ENCODE measurements at regions not wholly inside any gene's neighbourhood (a gene's known extent, or its start where the extent isn't known, plus 50 kb on each side); places are given as distances from the start of the nearest gene placed in this dataset.

- no peak for DNase-seq
Measured at GRCh38 chr7:46559194-46559832, 638.2 kb upstream of the IGFBP3 start.

- no peak for DNase-seq
Measured at GRCh38 chr7:46558482-46559193, 637.6 kb upstream of the IGFBP3 start.

DNA sequence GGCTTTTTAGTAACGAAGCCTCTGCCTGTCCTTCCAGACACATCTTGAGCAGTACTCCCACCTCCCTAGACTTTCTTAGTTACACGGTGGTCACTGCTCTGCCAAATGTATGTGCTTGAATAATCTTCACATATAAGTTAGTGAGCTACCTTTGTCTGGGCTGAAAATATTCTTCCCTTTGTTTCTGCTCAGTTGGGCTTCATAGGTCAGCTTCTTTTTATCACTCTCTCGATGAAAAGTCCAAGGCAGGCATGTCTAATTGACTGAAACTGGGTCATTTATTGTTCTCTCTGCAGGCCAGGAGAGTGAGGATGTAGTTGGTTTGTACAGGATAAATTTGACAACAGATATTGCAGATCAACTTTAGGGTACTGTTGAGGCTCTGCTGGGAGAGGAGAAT lies 636.7 kb upstream of the IGFBP3 start:
- no peak for DNase-seq

DNA sequence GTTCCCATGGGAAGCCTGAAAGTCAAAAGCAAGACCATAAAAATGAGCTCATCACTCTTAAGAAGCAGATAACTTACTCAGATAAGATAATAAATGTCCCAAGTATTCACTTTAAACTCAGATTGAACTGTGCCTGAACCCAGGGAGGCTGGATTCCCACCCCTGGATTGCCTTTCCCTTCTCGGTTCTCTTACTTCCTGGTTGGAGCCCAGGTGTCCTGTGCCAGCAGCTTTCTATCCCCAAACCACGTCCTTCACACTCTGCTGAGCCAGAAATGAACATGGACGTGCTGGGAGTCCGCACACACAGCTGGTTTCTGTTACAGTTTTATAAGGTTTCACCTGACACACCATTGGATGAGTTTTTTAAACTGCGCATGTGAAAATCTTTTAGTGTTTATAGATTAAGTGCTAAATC lies 636.2 kb upstream of the IGFBP3 start:
- DNase-seq: no peak

GRCh38 chr7:46554688-46555422 lies 633.8 kb upstream of the IGFBP3 start:
- DNase-seq: no peak

GRCh38 chr7:46551603-46552002 lies 630.5 kb upstream of the IGFBP3 start:
- no peak for DNase-seq

- no peak for DNase-seq
Measured at GRCh38 chr7:46550864-46551263, 629.8 kb upstream of the IGFBP3 start.

DNA sequence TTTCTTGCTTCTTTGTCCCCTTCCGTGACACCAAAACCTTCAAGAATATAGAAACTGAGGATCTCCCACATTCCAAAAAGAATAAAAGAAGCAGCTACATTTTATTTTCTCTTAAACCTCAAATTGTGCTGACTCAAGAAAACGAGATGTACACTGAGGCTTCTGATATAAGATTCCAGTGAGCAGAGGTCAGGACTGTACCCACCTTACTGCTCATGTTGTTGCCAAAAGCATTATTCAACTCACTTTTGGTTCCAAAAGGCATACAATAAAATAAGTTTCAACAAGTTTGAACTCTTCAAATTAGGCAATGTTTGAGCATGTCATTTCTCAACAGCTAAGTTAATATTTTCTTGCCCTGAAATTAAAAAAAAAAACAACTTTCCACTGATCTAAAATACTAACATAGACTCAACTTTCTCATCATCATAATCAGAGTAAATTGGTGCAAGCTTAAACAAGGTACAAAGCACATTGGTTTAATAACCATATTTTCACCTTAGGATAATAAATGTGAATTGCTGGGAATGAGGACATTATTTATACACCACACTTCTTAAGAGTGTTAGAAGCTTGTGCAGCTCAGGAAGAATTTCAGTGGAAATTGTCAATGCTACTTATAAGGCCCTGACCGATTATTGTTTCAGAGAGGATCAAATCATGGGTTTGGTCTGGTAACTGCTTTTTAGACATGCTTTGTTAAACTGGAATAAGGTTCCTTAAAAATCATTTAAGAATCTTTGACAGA lies 629.0 kb upstream of the IGFBP3 start:
- DNase-seq: no peak

DNA sequence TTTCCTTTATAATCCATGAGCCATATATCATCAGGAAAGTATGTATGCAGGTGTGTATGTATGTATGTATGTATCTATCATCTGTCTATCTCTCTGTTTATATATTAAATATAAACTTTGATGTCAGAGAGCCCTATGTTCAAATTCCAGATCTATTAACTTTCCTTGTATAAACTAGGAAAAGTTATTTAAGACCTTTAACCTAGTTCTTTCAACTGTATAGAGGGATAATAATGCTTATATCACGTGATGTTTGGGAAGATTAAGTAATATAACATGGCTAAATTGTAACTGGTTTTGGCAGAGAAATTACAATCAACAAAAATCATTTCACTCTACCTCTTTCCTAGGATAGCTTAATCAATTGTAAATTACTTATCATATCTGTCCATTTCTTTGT lies 628.3 kb upstream of the IGFBP3 start:
- no peak for DNase-seq

DNA sequence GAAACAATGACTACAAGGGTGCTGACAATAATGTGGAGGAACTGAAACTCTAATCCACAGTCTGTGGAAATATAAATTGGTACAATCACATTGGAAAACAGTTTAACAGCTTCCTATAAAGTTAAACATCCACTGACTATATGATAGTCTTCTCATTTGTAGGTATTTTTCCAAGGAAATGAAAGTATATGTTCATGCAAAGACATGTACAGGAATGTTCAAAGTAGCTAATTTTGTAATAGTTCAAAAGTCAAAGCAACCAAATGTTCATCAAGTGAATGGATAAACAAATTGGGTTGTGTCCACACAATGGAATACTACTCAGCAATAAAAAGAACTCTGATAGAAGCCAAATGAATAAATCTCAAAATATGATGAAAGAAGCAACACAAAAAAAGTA lies 626.0 kb upstream of the IGFBP3 start:
- DNase-seq: no peak

GRCh38 chr7:46545790-46546189 lies 624.7 kb upstream of the IGFBP3 start:
- no peak for DNase-seq

GRCh38 chr7:46544396-46545008 lies 623.4 kb upstream of the IGFBP3 start:
- DNase-seq: no peak

DNA sequence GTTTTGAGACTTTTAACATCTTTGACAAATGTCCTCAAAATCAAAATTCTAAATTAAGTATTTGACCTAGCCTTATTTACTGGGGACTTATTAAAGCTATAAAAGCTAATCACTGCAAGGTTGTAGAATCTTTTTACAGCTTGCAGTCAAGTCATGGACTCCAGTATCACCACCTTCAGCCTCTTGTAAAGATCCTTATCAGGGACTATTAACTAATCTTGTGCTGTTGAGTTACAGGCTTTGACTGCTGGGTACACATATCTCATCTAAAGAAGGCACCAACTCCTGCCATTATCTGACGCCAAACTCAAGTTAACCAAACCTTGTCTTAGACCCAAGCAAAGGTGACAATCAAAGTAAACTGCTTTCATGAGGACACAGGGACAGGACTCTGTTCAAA lies 621.0 kb upstream of the IGFBP3 start:
- DNase-seq: no peak

DNA sequence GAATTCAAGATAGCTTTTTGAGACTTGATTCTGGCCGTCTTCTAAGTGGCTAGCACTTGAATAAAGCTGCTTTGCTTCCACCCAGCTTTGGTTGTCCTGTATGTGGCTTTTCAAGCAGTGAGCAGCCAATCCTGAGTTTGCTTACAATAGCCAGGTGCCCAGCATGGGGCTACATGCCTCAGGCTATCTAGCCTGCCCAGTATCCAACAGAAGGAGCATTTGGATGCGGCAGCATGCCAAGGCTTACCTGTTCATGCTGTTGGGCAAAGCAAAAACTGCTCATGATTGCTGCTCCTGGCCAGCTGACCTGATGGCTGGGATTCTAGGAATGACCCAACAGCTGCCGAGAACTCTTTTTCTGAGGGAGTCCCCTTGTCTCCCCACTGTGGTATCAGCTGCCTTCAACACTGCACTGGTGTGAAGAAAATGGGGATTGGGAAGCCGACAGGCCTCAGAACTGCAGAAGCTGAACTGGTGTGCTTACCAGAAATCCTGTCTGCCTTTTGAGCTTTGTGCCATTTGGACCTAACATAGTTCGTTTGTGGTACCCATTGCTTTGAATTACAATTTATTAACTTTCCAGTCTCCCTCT lies 618.9 kb upstream of the IGFBP3 start:
- DNase-seq: no peak

GRCh38 chr7:46537191-46537905 lies 616.3 kb upstream of the IGFBP3 start:
- no peak for DNase-seq

DNA sequence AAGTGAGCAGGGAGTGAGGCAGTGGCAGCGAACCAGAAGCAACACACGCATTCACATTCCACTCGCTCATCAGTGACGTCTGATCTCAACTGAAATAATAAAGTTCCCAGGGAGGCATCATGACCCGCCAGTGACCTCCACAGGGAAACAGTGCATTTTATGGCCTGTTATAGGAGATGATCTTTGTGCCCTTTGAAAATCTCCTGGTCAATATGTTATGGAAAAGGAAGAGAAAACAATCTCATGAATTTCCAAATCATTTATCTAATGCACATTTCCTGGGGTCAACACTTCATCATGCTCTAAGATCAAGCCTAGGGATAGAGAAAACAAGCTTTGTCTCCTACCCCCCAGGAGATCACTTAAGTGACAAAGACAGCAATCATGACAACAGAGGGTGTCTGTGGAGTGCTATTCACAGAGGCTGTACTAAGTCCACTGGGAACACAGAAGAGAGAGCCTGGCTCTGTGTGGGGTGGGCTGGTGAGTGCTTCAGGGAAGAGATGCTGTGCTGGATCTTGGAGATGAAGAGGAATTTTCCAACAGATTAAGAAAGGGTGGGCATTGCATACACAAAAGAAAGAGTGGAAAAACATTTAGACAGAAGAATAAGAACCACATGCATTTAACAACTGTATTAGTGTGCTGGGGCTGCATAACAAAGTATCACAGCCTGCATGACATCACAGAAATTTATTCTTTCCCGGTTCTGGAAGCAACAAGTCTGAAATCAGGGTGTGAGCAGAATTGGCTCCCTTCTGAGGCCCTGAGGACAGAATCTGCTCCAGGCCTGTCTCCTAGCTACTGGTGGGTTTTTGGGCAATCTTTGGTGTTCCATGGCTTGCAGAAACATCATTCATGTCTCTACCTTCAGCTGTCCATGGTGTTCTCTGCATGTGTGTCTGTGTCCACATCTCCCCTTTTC lies 613.9 kb upstream of the IGFBP3 start:
- DNase-seq: no peak

- DNase-seq: no peak
Measured at GRCh38 chr7:46533946-46534345, 612.9 kb upstream of the IGFBP3 start.

- DNase-seq: no peak
Measured at GRCh38 chr7:46532571-46532970, 611.5 kb upstream of the IGFBP3 start.

GRCh38 chr7:46530081-46530750 lies 609.1 kb upstream of the IGFBP3 start:
- no peak for DNase-seq

DNA sequence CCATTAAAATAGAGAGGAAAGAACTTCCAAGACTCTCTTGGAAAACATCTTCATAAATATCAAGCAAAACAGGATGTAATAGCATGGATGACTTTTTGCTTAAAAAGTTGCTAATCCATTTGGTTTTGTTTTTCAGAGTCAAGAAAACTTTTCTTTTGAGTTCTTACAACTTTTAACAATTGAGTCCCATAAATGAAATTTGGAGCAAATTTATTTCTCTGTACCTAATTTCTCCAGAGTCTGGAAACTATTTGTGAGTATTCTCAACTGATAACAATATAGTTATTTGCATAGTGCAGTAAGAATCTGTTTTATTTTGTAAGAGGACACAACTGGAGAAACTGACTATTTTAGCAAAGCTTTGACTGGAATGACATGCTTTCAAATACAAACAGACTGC lies 606.3 kb upstream of the IGFBP3 start:
- DNase-seq: no peak

Measured in CD4-positive, alpha-beta T cell treated with Interleukin-21 for 1 hour (primary cell).